Middle frontal gyrus (tissue), 1 donor: ENCODE measurements at regions not wholly inside any gene's neighbourhood (a gene's known extent, or its start where the extent isn't known, plus 50 kb on each side); places are given as distances from the start of the nearest gene placed in this dataset.

Experiments
- DNase-seq: peaks from one replicate; pipeline ENCODE4 v3.0.0-alpha.2; 2015; ENCODE audit warnings: low spot score; ENCODE audit errors: extremely low spot score

DNA sequence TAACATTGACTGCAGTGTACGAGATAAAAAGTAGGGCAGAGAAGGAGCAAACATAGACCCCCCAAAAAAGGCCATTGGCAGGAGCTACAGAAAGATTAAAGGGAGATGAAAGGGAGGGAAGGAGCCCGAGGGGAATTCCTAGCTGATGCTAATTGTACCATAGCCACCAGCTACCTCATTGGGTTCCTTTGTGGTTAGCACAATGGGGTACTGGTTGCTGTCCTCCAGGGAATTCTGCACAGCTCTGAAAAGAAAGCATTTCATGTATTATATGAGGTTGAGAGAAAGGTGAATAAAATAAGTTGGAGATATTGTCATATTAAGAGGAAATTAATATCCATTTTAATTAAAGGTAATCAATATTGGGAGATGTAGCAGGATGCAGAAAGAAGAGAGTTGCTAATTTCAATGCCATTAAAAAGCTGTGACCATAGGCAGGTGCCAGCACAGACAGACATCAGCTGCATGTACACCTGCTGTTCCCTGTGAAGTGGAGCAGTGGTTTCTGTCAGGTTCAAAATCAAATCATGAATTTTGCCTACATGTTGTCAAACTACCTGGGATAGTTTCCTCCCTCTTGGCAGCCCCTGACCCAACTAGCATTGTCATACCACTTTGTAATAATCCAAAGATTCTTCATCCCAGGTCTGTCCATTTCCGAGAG, 185.4 kb upstream of the DLGAP1 start:
- no peak for DNase-seq

- DNase-seq, result no peak
These were observed 184.7 kb upstream of the DLGAP1 start for GRCh38 chr18:4639628-4640310.

GRCh38 chr18:4638680-4639079, 183.6 kb upstream of the DLGAP1 start:
- DNase-seq, result no peak

DNA sequence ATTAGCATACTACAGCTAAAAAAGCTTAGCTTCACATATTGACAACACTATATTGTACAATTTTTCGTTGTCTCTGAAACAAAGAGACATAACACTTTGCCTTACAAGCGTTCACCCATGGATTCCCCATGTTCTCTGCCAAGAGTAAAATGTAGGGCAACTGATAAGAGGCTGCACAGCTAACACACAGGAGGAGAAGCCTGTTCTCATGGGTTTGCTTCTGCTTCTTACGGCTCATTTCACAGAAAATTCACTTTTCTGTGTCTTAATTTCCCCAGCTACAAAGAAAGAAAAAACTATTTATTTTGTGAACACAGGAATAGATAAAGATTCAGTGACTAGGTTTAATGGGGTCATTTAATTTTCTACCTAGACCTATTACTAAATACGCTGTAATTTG, 182.8 kb upstream of the DLGAP1 start:
- DNase-seq, result no peak

GRCh38 chr18:4636967-4637366, 181.9 kb upstream of the DLGAP1 start:
- DNase-seq, result no peak

DNA sequence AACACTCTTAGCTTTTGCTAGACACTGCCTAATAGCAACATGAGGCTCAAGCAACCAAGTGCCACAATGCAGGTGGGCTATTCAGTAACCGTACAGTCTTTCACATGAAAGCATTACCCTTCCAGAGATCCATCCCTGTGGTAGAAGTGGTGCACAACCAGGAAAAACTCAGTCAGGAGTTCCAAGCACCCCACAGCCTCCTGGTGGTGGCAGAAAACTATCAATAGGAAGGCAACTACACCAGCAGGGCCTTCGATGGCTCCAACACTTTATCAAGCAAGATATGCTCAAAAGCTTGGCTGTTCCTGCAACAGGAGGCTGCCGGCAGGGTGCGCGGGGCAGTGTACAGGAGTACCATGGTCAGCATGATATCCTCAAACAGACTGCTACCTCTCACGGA, 176.1 kb upstream of the DLGAP1 start:
- DNase-seq, result no peak

DNA sequence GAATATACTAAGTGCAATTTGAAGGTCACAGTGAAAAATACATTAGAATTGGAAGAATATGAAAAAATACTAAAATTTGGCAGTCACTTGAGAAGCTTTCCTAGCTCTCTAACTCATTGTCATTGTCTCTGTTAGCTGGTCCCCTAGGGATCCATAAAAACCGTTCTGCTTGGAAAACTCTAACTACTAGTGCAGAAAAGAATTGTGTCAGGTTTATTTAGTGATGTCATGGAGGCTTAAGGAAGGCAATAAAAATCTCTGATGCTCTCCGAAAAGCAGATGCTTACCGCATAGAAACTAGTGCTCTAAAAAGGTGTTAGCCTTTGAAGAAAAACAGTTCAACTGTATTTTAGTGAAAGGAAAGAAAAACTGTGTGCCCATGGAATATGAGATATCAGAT, 150.1 kb upstream of the DLGAP1 start:
- no peak for DNase-seq

DNA sequence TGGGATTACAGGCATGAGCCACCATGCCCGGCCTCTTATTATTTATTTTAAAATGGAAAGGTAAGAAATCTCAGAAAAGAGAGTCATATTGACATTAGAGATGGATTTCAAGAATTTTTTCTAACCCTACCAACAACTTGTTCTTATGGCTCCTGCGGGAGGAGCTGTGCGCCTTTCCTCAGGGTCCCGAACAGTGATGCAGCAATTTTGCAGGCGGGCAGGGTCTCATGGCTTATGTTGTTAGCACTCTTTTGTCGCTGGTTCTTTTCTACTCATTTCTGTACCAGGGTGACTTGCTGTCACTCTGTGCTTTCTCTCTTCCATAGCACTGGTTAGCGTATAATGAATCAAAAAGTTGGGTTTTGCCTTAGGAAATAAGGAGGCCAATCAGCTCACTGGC, 148.8 kb upstream of the DLGAP1 start:
- no peak for DNase-seq

- DNase-seq, result no peak
These were observed 144.2 kb upstream of the DLGAP1 start for GRCh38 chr18:4599312-4599711.

DNA sequence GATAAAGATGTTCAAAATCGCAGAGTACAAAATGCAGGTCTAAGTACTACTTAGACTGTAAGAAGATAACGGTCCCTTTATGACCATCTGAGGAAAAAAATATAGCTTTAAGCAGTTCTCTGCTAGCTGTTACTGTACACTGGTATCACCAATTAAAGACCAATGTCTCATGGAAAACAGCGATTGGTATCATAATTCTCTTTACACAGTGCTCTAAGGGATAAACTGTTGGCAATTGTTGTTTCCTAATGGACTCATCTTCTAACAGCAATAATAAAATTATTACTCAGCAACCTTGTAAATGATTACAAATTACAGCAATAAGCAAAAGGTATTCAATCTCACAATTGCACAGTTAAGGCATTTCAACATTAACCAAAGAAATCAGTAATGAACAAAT, 142.2 kb upstream of the DLGAP1 start:
- no peak for DNase-seq

GRCh38 chr18:4593895-4594294, 138.8 kb upstream of the DLGAP1 start:
- DNase-seq, result no peak

GRCh38 chr18:4593459-4593858, 138.4 kb upstream of the DLGAP1 start:
- no peak for DNase-seq

DNA sequence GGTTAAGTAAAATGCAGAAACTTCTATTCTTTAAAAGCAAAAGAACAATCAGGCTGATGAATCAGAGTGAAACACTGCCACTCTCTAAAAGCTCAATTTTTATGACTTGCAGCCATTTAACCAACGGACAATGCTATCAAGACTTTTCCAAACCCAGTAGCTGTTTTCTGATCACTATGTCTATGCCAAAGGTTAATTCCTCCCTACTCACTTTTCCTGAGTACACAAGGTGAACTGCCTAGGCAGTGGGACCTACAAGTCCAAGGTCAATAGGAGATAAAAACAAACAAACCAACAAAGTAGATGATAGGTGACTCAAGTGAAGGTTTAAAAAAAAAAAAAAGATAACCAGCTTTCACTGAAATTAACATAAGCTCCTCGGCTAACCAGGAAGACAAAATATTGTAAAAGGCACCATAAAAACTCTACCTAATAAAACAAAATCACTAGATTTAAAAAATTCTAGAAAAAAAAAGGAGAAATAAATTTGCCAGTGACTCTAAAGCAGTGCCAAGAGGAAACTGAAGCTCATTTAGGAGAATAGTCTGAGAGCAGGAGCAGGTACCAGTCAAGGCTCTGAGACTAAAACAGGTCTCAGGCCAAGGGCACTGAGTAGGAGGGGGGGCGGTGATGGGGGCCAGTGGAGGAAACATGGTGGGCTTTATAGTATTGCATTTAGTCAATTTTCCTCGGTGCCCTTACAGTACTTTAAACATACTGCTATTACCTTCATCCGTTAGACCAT, 134.1 kb upstream of the DLGAP1 start:
- DNase-seq, result no peak

GRCh38 chr18:4587204-4587603, 132.1 kb upstream of the DLGAP1 start:
- DNase-seq, result no peak

DNA sequence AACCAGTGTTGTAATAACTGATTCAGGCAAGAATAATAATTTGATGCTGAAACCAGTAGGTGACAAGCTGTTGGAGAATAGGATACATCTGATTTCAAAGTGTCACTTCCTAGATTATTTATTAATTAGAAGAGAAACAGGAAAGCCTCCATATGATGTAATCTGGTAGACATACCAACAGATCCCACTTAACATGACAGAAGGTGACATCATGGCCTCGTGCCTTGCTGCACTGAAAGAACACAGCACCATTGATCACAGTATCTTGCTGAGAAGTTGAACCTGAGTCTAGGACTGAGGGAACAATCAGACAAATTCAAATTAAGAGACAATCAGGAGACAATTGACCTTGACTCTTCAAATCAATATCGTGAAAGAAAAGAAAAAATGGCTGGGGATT, 131.6 kb upstream of the DLGAP1 start:
- no peak for DNase-seq

DNA sequence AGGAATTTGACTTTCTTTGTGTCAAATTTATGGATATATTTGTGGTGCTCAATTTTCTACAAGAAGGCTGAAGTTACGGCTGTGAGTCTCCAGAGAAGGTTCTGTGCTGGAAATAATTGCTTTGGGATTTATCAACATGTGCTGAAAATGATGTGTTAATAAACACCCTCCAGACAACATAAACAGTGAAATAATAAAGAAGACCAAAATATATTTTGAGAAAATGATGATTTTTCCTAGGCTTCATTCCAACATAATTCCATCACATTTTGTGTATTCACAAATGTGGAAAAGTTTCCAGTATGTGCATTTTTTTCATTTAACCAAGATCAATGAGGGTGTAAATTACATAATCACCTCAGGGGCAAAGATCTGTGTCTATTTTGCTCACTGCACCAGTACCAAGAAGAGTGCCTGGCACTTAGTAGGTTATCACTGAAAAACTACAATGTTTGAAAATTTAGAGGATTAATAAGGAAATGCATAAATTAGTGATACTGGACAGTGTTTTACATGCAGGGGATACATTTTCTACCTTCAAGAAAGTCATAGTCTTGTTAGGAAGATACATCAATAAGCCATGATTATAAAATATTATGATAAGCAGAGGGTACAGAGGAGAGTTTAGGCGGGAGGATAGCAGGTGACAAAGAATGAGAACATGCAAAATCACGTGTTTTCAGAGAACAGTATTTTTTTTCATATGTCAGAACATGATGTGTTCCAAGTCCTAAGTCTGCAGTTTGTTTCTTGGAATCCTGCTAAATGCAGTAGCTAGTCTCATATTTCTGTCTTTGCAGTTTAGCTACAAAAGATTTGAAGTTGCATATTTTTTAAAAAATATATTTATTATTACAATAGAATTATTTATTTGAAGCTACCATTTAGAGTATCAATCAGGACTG, 127.6 kb upstream of the DLGAP1 start:
- no peak for DNase-seq

DNA sequence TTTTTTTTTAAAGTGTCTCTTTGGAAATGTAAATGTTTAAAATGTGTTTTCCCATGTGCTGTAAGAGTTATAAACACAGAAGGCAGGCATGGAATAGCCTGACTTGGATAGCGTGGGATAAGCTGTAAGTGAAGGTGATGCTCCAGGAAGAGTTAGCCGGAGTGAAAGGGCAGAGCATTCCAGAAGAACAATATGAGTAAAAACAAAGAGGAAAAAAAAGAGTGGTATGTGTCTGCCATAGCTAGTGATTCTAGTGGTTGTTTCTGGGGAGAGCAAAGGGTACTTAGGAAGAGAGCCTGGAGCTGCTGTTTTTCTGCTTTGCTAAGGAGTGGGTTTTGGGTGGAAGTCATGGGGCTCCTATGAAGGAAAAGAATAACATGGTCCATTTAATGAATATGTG, 126.9 kb upstream of the DLGAP1 start:
- no peak for DNase-seq

DNA sequence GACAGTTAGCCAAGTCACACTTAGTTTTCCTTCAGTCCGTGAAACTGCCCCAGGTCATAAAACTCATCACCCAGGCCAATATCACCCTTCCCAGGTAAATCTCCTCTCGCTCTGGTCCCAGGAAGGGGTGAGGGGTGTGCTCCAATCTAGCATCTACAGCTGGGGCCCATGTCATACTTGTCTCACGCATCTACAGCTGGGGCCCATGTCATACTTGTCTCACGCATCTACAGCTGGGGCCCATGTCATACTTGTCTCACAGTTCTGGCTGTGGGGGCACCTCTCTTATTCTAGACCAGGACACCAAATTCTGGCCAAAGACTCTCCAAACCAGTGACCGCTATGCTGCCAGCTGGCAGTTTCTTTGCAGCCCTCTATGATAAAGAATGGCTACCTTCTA, 123.3 kb upstream of the DLGAP1 start:
- no peak for DNase-seq

- DNase-seq, result no peak
These were observed 118.6 kb upstream of the DLGAP1 start for GRCh38 chr18:4573735-4574134.

DNA sequence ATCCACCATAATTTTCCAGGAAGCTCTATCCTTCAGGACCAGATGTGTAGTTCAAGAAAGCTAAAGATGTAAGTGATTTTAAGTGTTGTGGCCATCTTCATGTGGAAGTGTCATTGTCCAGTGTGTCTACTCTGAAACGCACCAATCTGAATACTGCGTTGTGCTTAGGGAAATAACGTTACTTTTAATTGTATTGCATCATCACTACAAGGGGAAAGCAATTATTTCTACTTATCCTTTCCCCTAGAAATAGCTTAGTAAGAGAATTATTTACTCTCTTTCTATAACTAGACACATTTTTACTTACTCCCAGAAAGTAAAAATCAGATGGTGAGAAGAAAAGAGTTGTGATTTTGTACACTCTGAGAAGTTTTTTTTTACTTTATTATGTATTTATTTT, 102.4 kb upstream of the DLGAP1 start:
- DNase-seq, result no peak

DNA sequence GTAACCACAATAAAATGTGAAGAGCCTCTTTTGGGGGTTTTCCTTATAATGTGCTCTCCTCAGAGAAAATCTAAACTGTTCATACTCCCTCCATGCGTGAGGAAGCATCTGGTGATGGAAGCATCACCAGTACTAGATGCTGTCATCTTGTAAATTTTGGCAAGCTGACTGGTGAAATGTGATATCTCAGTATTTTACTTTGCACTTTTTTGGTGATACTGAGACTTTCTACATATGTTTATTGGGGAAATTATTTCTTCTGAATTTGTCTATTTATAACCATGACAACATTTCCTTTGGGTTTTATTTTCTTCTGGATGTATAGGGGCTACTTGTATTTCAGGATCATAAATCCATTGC, 95.9 kb upstream of the DLGAP1 start:
- no peak for DNase-seq
